CD4-positive, alpha-beta T cell treated with Interleukin-6 for 4 hours (primary cell): ENCODE measurements at regions not wholly inside any gene's neighbourhood (a gene's known extent, or its start where the extent isn't known, plus 50 kb on each side); places are given as distances from the start of the nearest gene placed in this dataset.

Experiments used
- DNase-seq: peaks from one replicate; pipeline ENCODE4 v3.0.0-alpha.2; 2020; ENCODE audit warnings: mixed read lengths

DNA sequence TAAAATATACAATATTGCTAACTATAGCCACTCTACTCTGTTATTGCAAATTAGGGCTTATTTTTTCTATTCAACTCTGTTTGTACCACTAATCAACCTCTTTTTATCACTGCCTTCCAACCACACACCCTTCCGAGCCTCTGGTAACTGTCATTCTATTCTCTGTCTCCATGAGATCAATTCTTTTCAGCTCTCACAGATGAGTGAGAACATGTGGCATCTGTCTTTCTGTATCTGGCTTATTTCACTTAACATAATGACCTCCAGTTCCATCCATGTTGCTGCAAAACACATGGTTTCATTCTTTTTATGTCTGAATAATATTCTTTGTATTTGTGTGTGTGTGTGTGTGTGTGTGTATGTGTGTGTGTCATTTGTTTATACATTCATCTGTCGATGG, 350.1 kb upstream of the DACH1 start:
- DNase-seq, result no peak

DNA sequence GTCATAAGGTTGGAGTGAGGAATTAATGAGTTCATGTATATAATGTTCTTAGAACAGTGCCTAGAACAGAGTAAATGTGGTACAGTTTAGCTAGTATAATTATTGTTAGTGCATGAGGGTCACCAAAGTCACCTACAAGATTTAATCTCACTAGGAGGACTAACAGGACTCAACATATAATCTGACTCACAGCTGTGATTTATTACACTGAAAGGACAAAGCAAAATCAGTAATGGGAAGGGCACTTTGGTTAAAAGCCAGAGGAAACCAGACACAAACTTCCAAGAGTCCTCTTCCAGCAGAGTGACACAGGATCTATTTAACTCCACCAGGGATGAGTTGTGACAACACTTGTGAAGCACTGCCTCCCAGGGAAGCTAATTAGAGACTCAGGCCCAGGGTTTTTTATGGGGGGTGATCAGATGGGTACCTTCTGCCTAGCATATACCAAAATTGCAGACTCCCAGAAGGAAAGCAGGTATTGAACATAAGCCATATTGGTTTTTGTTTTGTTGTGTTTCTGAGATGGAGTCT, 341.2 kb upstream of the DACH1 start:
- no peak for DNase-seq

DNA sequence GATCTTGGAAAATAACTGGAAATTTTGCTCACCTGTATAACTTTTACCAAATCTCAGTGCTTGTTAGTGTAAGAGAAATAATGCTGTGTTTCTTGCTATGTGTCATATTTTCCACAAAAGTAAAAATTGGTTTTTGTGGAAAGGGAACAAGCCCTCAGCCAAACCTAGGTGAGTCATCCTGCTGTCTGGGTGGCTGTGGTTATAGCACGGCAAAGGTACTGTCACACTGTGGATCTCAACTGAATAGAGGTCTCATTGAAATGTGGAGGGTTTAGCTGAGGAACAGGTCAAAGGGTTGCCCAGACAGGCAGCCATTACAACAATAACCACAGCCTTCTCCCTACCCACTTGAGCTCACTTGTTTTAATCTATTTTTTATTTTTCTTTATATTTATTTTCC, 338.8 kb upstream of the DACH1 start:
- no peak for DNase-seq

DNA sequence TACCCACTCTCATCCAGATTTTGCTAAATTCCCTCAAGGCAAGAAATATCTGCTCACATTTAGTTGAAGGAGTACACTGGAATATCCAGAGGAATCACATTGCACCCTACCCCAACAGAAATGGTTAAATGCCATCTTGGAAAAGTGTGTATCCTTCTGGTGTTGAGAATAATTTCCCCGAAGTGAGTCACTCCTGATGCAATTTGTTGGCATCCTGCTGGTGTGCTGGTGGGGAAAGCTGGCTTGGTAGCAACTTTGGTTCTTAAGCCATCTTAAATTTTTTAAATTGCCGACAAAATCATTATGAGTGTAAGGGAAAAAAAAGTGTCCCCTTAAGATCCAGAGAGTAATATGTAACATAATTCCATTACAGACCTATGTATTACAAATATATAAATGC, 337.3 kb upstream of the DACH1 start:
- DNase-seq, result no peak

DNA sequence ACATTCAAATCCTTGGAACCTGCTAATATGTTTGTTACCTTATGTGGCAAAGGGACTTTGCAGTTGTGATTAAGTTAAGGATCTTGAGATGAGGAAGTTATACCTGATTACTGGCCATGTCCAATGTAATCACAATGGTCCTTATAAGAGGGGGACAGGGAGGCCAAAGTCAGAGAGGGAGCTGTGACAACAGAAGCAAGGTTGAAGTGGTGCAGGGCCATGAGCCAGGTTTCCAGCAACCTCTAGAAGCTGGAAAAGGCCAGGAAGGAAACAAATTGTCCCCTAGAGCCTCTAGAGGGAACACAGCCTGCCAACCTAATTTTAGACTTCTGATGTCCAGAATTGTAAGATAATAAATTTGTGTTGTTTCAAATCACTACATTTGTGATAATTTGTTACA, 334.7 kb upstream of the DACH1 start:
- DNase-seq, result no peak

DNA sequence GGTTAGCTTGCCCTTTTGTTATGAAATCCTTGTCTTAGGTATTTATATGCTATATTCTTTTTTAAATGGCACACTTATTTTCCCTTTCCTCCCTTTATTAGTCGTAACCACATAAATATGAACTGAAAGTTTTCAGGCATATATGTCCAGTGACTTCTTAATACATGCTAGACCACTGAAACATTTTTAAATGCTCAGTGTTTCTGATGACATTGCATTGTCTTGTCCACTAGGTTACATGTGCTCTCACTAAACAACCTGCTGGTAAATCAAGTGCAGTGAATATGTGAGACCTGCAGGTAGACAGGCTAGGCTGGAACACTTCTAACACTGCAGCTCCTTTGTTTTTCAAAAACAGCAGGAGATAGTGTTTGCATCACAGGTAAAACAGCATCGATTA, 332.6 kb upstream of the DACH1 start:
- DNase-seq, result no peak

DNA sequence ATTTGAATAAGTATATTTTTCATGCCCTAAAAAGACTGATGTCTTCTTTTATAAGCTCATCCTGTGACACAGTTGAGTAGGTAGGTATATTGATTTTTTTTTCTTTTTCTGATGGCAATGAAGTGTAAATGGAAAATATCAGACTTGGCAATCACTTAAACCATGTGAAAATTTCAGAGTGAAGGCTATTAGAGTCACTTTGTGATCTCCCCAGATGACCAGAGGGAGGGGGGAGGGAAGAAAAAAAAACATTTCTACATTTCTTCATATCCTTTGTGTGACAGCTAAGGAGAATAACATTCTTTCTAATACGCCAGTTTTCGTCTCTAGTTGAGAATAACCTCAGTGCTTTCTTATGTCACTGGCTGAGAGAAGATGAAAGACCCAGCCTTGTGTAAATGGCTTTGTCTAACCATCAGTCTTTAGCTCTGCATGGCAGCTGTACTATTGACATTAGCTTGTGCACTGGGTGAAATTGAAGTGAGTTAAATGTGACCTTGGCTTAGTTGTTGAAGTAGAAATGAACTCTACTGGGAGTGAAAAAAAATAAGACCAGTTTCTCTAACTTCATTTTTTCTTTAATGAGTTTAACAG, 332.1 kb upstream of the DACH1 start:
- no peak for DNase-seq

DNA sequence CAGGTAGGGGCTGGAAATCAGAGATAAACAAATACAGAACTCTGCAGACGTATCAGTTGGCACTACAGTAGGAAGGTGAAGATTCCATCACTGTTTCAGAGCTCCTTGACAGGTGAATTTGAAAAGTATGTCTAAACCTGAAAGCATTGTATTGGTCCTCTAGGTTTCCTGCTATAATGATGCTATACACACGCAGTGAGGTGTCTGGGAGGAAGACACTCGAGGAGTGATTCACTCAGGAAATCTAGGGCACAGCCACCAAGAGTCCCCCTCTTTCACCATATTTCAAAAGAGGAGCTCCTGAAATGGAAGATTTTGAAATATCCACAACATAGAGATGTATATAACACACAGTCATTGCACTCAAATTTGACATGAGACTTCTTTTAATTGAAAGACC, 331.0 kb upstream of the DACH1 start:
- DNase-seq, result no peak

DNA sequence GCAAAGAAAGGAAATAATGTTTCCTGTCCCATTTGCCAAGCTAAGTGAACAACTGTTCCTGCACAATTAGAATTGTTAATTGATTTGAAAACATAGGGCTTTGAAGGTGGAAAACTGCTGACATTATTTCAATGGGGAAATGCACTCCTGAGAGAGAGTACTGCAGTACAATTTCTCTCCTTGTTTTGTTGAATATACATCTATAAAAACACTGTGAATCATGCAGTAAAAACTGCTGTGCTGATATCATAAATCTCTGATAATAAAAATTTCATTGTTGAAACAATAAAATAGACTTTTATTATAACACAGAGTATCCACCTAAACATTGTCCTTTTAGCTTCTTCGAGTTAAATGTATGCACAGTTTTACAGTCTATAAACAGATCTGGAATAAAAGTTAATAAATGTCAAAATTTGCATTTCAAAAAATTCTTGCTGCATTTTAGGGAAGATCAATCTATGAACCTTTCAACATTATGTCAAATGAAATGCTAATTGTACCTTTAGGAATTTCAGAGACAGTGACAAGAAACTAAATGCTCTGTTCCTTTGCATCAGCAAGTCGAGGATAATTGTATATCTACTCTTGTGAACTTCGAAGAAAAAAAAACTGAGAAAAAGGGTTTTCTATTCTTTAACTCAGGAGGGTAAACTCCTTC, 328.2 kb upstream of the DACH1 start:
- DNase-seq, result no peak

DNA sequence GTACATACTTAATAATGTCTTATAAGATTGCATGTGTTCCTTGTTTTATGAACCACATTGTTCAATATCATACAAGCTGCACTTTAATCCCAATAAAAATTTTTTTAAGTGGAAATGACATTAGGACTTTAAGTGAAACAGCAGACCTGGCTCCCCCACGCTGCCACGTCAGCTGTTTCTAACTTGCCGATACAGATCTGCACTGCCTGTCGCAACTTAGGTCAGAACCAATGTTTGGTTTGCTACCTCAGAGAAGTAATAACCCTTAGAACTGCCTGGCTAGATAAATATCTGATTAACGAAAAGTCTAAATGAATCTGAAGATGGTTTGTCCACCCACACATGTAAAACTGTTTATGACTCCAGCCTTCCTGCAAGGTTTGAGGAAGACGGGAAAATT, 327.5 kb upstream of the DACH1 start:
- DNase-seq, result no peak

DNA sequence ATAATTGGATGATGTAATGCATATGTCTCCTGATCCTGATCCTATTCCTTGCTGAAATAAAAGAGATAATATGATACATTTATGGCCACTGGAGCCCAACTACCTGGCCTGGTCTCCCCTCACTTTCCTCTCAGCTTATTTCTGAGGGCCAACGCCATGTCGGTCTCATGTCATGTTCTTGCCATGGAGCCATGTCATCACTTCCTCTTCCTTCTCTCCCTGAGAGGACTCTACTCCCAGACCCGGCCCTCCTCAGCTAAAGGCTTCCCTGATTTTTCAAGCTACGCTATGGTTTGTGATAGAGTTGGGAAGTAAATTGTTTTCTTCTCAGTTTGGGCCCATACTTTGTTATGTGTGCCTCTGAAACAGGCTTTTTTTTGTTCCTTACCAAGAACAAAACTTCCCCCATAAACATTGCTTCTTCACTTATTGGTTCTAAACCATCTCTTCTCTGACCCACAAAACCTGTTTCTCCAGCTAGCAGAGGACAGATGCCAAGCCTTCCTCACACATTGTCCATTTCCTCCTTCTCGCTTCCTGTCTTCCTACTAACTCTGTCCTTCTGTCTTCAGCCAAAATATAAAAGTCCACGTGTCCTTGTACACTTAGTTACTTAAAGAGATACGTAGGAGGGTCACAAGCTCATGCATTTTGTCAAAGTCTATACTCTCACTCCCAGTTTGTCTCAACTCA, 319.9 kb upstream of the DACH1 start:
- DNase-seq, result no peak

DNA sequence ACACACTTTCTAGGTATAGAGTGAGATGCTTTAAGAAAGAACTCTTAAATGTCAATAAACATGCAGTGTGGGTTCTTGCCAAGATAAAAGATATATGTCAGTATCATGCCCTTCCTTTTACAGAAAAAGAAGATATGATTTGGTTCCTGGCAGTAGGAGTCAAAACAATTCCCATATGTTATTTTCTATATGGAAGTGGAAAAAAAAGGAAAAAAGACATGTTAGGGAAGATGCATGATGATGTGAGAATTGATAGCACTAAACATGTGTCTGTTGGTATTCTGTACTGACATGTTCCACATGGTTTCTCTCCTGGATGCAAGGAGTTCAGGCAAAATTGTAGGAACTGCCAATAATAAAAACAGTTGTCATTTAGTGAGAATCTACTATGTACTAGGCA, 318.8 kb upstream of the DACH1 start:
- DNase-seq, result no peak

DNA sequence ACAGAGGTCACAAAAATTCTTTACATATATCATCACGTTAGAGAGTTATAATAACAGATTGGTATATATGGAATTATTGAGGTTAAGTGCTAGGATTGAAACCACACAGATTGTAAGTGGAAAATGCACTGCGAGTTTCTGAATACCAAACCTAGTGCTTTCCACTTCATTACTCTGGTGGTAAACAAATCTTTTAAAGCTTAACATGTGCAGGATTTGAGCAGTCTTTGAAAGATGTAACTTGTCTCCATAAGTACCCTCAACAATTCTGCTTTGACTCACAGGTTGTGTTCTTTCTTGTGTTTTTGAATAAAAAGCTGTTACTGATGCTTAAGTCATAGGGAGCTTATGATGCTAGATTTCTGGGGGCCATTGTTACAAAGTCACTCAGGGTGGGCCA, 314.7 kb upstream of the DACH1 start:
- no peak for DNase-seq

DNA sequence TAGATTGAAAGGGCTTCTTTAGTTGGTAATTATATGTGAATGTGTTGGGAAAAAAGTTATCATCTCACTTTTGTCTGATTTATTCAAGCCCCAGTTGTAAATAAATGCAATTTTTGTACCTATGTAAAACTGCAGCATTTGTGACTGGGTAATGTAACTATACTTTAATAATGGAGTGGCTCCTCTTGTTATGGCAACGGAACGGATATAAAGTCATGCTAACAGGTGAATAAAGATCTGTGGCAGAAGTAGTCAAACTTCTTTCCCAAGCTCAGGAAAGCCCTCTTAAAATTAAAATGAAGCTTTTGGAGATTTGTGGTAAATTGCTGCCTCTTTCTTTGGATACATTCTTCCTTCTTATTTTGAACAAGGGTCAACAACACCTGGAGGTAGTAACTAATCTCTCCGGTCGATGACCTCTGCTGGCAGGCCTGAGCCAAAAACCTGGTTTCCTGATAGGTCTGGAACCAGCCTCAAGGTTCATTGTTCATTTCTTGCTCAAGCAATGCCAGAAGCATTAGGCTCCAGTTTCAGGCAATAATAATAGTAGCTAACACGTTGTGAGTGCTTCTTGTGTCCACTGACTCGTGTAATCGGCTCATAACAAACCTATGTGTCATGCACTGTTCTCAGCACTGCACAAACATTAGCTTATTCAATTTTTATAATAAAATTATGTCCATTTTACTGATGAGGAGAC, 313.4 kb upstream of the DACH1 start:
- DNase-seq, result no peak

DNA sequence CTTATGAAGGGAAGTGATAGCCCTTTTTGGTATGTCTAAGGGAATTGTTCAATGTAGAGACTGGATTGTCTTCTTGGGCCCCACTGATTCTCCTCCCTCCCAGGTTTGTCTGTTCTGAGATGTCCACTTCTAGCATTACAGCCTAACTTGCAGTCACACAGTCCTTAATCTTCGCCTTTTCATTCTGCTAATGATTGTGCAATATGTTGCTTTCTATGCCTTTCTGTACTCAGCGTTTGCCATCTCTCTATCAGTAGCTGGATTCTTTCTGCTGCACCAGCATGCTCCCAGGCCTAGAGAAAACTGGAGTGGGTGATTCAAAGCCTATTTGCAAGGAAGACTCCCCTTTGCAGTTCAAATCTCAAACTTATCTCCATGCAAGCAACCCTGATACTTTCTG, 307.5 kb upstream of the DACH1 start:
- no peak for DNase-seq

DNA sequence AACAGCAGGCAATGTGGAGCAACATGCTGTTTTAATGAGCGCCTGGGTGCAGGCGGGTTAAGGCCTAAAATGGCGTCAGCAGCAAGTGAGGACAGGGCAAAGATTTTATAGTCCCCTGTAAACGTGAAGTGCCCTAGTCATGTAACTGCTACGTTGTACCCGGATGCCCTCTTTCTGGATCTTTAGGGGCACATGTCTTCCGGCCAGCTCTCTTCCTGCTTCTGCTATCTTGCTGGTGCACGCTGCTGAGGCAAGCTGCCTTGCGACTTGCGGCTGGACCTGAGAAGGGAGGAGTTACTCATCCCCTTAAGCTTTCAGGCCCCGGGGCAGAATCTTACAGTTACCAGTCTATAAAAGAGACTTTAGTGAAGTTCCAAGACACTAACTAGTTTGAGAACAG, 303.6 kb upstream of the DACH1 start:
- no peak for DNase-seq

DNA sequence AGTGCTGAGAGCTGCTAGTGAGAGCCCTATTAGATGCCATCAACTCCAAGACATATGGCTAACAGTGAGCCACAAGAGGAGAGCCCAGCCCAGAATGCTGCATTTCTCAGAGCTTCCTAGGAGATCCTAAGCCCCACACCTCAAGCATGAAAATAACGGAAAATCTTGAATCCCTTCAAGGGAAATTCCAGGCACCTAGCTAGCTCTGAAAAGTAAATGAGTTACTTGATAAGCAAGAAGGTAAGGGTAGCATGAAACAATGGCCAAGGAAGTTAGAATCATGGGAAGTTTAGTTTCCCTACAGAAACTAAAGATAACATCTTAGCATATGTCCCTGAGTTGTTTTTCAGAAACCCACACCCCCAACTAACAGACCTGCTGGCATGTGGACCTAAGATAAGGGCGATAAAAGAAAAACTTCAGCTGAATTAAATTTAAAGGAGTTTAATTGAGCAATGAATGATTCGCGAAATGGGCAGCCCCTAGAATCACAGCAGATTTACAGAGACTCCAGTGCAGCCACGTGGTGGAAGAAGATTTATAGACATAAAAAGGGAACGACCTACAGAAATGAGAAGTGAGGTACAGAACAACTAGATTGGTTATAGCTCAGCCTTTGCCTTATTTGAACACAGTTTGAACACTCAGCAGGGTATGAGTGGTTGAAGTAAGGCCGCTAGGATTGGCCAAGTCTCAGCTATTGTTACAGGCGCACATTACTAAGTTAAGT, 301.3 kb upstream of the DACH1 start:
- no peak for DNase-seq

DNA sequence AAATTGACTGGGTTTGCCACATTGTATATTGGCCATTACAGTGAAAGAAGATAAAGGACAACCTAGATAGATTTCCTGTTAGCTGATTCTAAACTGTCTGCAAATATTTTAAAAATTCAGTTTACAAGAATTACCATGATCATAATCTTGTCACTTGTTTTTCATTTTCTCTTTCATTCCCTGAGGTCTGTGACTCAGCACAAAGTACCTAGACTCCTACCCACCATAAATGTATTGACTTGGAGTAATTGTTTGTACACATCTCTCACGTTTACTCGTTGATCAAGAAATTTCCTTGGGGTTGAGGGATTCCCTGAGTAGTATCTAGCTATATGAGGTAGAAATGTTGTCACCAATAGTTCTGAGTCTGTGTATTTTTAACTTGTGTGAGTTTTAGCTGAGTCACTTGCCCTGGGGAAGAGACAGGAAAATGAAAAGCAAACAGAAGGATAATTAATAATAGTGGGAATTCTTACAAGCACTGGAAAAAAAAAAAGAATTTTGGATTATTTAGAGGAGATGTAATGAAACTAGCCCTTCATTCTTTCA, 299.2 kb upstream of the DACH1 start:
- no peak for DNase-seq

DNA sequence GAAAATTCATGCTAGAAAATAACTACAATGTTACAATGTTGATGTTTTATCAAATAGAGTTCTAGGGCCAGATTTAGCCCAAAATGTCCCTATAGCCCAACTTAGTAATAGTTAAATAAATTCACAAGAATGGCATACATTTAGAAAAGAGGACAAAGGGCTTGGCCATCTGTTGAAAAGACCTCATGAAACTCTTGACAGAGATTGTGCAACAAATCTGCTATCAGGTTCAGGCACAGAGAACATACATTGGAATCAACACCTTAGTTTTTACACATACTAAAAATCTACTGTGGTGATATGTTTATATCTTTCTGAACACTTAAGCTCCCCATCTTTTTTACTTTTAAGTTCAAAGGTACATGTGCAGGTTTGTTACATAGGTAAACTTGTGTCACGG, 298.3 kb upstream of the DACH1 start:
- no peak for DNase-seq

DNA sequence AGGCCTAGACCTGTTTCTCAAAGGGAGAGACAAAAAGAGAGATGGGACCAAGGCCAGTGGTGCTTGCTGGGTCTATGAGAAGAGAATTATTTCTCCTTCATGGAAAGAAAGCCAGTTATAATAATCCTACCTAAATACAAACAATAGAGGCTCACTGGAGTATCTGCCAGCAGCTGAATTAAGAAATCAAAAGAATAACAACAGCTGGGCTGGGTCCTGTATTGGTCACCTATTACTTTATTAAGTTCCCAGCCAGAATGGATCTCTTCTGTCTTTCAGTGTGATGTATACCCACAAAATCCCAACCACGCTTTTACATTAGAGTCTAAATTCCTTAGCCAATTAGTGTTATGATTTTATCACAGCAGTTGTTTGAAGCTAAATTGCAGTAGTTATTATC, 297.8 kb upstream of the DACH1 start:
- DNase-seq, result no peak

DNA sequence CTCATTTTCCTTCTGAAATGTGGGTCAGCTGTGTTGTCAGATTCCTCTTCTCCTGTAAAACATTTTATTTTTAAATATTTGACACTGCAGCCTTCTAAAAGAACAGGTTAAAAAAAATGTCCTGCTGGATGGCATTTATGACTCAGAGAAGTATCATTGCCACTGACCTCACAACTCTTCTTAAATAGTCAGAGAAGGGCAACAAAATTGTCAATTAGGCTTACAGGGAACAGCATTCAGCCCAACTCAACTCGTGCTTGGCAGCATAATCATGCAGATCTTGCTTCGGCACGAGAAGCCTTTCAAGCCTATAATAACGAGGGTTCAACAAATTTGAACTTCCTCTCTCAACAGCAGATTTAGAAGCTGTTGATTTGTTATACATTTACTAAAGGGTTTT, 296.7 kb upstream of the DACH1 start:
- no peak for DNase-seq

DNA sequence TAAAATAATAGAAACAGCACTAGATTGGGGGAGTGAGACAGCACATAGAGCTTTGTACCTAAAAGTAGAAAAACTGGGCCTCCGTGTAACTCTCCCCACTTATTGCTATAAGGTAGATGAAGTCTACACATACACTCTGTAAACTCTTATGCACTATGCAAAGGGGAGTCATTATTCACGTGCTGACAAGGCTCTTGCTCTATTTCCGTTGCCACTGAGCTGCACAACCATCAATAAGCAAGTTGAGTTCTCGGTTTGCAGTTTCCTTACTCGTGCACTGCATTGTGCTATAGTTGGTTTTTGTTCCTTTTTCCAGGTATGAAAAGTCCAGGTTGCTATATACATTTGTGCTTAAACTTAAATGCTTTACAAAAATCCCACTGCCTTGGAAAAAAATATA, 294.0 kb upstream of the DACH1 start:
- DNase-seq, result no peak

DNA sequence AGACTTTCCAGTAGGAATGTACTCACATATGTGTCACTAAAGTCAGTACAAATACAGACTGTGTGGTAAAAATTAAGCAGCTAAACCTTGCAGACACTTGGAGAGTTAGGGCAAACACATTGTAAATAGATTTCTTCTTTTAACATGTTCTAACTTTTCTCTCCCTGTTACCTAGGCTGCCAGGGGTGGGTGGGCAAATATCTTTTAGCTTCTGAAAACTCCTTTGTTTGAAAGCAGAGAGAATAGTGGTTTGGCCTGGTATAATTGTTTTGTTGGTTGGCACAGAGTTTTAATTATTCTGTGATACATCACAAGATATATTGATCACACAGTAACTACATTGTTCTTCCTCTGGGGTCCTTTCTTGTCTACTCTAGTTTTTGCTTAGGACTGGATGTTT, 289.8 kb upstream of the DACH1 start:
- no peak for DNase-seq
